ENCODE measurements at regions not wholly inside any gene's neighbourhood (a gene's known extent, or its start where the extent isn't known, plus 50 kb on each side); places are given as distances from the start of the nearest gene placed in this dataset.
"Not testable (repeated sequence)": the region's sequence is repeated elsewhere in the genome, so short reads cannot be mapped to it uniquely, and the experiment has no call there.

- DNase-seq = no peak
- Mint-ChIP-seq H3K36me3 (no peaks in the 10 kb centered on the region), H3K4me1 (no peaks in the 10 kb centered on the region), H3K27ac (no peak overlapping the region), H3K4me3 (no peak overlapping the region), H3K27me3 (peaks cover 9% of the 10 kb centered on the region), H3K9me3 (peaks cover 10% of the 10 kb centered on the region)
Observed at GRCh38 chr4:74570095-74570494, 125.2 kb downstream of the AREG start.

- no peaks in the 10 kb centered on the region for H3K27me3 Mint-ChIP-seq
- no peaks in the 10 kb centered on the region for H3K36me3 Mint-ChIP-seq
- no peaks in the 10 kb centered on the region for H3K4me1 Mint-ChIP-seq
- no peak for DNase-seq
- no peaks in the 10 kb centered on the region for H3K9me3 Mint-ChIP-seq
- no peak overlapping the region for H3K4me3 Mint-ChIP-seq
- H3K27ac Mint-ChIP-seq = no peak overlapping the region
Observed at GRCh38 chr4:74578329-74578728, 133.4 kb downstream of the AREG start.

GRCh38 chr4:74578865-74579264 lies 133.9 kb downstream of the AREG start:
- not testable (repeated sequence) for H3K4me3 Mint-ChIP-seq, DNase-seq, H3K27me3 Mint-ChIP-seq, H3K4me1 Mint-ChIP-seq, H3K36me3 Mint-ChIP-seq, H3K9me3 Mint-ChIP-seq, H3K27ac Mint-ChIP-seq

GRCh38 chr4:74583089-74583700 lies 138.3 kb downstream of the AREG start:
- no peak overlapping the region for H3K4me3 Mint-ChIP-seq
- no peaks in the 10 kb centered on the region for H3K9me3 Mint-ChIP-seq
- DNase-seq = no peak
- no peaks in the 10 kb centered on the region for H3K36me3 Mint-ChIP-seq
- H3K27me3 Mint-ChIP-seq = no peaks in the 10 kb centered on the region
- no peaks in the 10 kb centered on the region for H3K4me1 Mint-ChIP-seq
- H3K27ac Mint-ChIP-seq = no peak overlapping the region

GRCh38 chr4:74583757-74584156 lies 138.8 kb downstream of the AREG start:
- DNase-seq = no peak
- no peaks in the 10 kb centered on the region for H3K36me3 Mint-ChIP-seq
- no peak overlapping the region for H3K27ac Mint-ChIP-seq
- H3K4me1 Mint-ChIP-seq = no peaks in the 10 kb centered on the region
- no peaks in the 10 kb centered on the region for H3K27me3 Mint-ChIP-seq
- no peak overlapping the region for H3K4me3 Mint-ChIP-seq
- no peaks in the 10 kb centered on the region for H3K9me3 Mint-ChIP-seq

- DNase-seq = no peak
- no peak overlapping the region for H3K4me3 Mint-ChIP-seq
- H3K27ac Mint-ChIP-seq = no peak overlapping the region
- H3K36me3 Mint-ChIP-seq = no peaks in the 10 kb centered on the region
- H3K9me3 Mint-ChIP-seq = peaks cover 2% of the 10 kb centered on the region
- no peaks in the 10 kb centered on the region for H3K27me3 Mint-ChIP-seq
- no peaks in the 10 kb centered on the region for H3K4me1 Mint-ChIP-seq
Observed at GRCh38 chr4:74588350-74588749, 143.4 kb downstream of the AREG start.

GRCh38 chr4:74590476-74590875 lies 145.5 kb downstream of the AREG start:
- Mint-ChIP-seq H3K27me3 (peaks cover under 1% of the 10 kb centered on the region), H3K36me3 (no peaks in the 10 kb centered on the region), H3K4me1 (no peaks in the 10 kb centered on the region), H3K27ac (no peak overlapping the region), H3K4me3 (no peak overlapping the region), H3K9me3 (peaks cover 2% of the 10 kb centered on the region)
- no peak for DNase-seq

- Mint-ChIP-seq H3K27ac (no peak overlapping the region), H3K9me3 (peaks cover 6% of the 10 kb centered on the region), H3K36me3 (no peaks in the 10 kb centered on the region), H3K4me3 (no peak overlapping the region), H3K4me1 (no peaks in the 10 kb centered on the region), H3K27me3 (peaks cover 8% of the 10 kb centered on the region)
- no peak for DNase-seq
Observed at GRCh38 chr4:74598611-74599325, 153.8 kb downstream of the AREG start.

GRCh38 chr4:74603186-74603585 lies 158.2 kb downstream of the AREG start:
- no peaks in the 10 kb centered on the region for H3K4me1 Mint-ChIP-seq
- no peak for DNase-seq
- peaks cover 2% of the 10 kb centered on the region for H3K9me3 Mint-ChIP-seq
- no peaks in the 10 kb centered on the region for H3K36me3 Mint-ChIP-seq
- no peak overlapping the region for H3K27ac Mint-ChIP-seq
- no peak overlapping the region for H3K4me3 Mint-ChIP-seq
- no peaks in the 10 kb centered on the region for H3K27me3 Mint-ChIP-seq

- no peaks in the 10 kb centered on the region for H3K9me3 Mint-ChIP-seq
- no peaks in the 10 kb centered on the region for H3K36me3 Mint-ChIP-seq
- no peaks in the 10 kb centered on the region for H3K27me3 Mint-ChIP-seq
- no peak overlapping the region for H3K4me3 Mint-ChIP-seq
- no peaks in the 10 kb centered on the region for H3K4me1 Mint-ChIP-seq
- no peak overlapping the region for H3K27ac Mint-ChIP-seq
- no peak for DNase-seq
Observed at GRCh38 chr4:74608151-74608949, 163.4 kb downstream of the AREG start.

GRCh38 chr4:74610491-74610890 lies 165.6 kb downstream of the AREG start:
- DNase-seq = no peak
- Mint-ChIP-seq H3K27me3 (no peaks in the 10 kb centered on the region), H3K9me3 (no peaks in the 10 kb centered on the region), H3K4me3 (no peak overlapping the region), H3K4me1 (no peaks in the 10 kb centered on the region), H3K36me3 (no peaks in the 10 kb centered on the region), H3K27ac (no peak overlapping the region)

- peaks cover 1% of the 10 kb centered on the region for H3K4me1 Mint-ChIP-seq
- H3K27me3 Mint-ChIP-seq = no peaks in the 10 kb centered on the region
- no peak overlapping the region for H3K27ac Mint-ChIP-seq
- no peaks in the 10 kb centered on the region for H3K9me3 Mint-ChIP-seq
- no peak for DNase-seq
- H3K4me3 Mint-ChIP-seq = no peak overlapping the region
- H3K36me3 Mint-ChIP-seq = no peaks in the 10 kb centered on the region
Observed at GRCh38 chr4:74612837-74613236, 167.9 kb downstream of the AREG start.

GRCh38 chr4:74613266-74613665 lies 168.3 kb downstream of the AREG start:
- H3K27me3 Mint-ChIP-seq = no peaks in the 10 kb centered on the region
- no peak overlapping the region for H3K27ac Mint-ChIP-seq
- no peak overlapping the region for H3K4me3 Mint-ChIP-seq
- H3K4me1 Mint-ChIP-seq = peaks cover 1% of the 10 kb centered on the region
- no peak for DNase-seq
- H3K36me3 Mint-ChIP-seq = no peaks in the 10 kb centered on the region
- no peaks in the 10 kb centered on the region for H3K9me3 Mint-ChIP-seq

- Mint-ChIP-seq H3K9me3 (no peaks in the 10 kb centered on the region), H3K27me3 (peaks cover 6% of the 10 kb centered on the region), H3K4me3 (no peak overlapping the region), H3K27ac (no peak overlapping the region), H3K36me3 (no peaks in the 10 kb centered on the region), H3K4me1 (peaks cover 1% of the 10 kb centered on the region)
- no peak for DNase-seq
Observed at GRCh38 chr4:74615411-74615810, 170.5 kb downstream of the AREG start.

GRCh38 chr4:74618166-74618565 lies 173.2 kb downstream of the AREG start:
- no peaks in the 10 kb centered on the region for H3K9me3 Mint-ChIP-seq
- H3K4me1 Mint-ChIP-seq = peaks cover 2% of the 10 kb centered on the region
- H3K4me3 Mint-ChIP-seq = no peak overlapping the region
- DNase-seq = no peak
- no peak overlapping the region for H3K27ac Mint-ChIP-seq
- peaks cover 8% of the 10 kb centered on the region for H3K27me3 Mint-ChIP-seq
- H3K36me3 Mint-ChIP-seq = no peaks in the 10 kb centered on the region

Measured in activated naive CD8-positive, alpha-beta T cell treated with anti-CD3 and anti-CD28 coated beads for 36 hours (primary cell).